Activated CD4-positive, alpha-beta memory T cell treated with anti-CD3 and anti-CD28 coated beads for 36 hours (primary cell): ENCODE measurements at regions not wholly inside any gene's neighbourhood (a gene's known extent, or its start where the extent isn't known, plus 50 kb on each side); places are given as distances from the start of the nearest gene placed in this dataset.

Experiments
- CTCF ChIA-PET: fragments of 350-600 bp; sonication (Branson Sonifier 250); formaldehyde crosslinking; loops from one replicate; lab custom pipeline; 2021; ENCODE audit warnings: antibody characterized with exemption, inconsistent platforms; lab: Charles Lee
- POLR2A ChIA-PET: fragments of 350-600 bp; sonication (Branson Sonifier 250); formaldehyde crosslinking; loops from one replicate; lab custom pipeline; 2021; ENCODE audit warnings: antibody characterized with exemption; lab: Charles Lee
- DNase-seq: peaks from one replicate; pipeline ENCODE4 v3.0.0-alpha.2; 2020
- H3K27ac Mint-ChIP-seq: one replicate; pipeline ENCODE4 v1.8.0; 2021; ENCODE audit warnings: mixed read lengths
- H3K27me3 Mint-ChIP-seq: one replicate; pipeline ENCODE4 v1.8.0; 2021; ENCODE audit warnings: mixed read lengths
- H3K36me3 Mint-ChIP-seq: one replicate; pipeline ENCODE4 v1.8.0; 2021; ENCODE audit warnings: mixed read lengths
- H3K4me1 Mint-ChIP-seq: one replicate; pipeline ENCODE4 v1.8.0; 2021; ENCODE audit warnings: low read depth, mixed read lengths
- H3K4me3 Mint-ChIP-seq: one replicate; pipeline ENCODE4 v1.8.0; 2021; ENCODE audit warnings: mild to moderate bottlenecking, mixed read lengths
- H3K9me3 Mint-ChIP-seq: one replicate; pipeline ENCODE4 v1.8.0; 2021; ENCODE audit warnings: mixed read lengths
- intact Hi-C: fragments of 100-400 bp; cut with micrococcal nuclease; formaldehyde crosslinking; loops from one replicate; pipeline ENCODE4 v1.15.1; 2023

DNA sequence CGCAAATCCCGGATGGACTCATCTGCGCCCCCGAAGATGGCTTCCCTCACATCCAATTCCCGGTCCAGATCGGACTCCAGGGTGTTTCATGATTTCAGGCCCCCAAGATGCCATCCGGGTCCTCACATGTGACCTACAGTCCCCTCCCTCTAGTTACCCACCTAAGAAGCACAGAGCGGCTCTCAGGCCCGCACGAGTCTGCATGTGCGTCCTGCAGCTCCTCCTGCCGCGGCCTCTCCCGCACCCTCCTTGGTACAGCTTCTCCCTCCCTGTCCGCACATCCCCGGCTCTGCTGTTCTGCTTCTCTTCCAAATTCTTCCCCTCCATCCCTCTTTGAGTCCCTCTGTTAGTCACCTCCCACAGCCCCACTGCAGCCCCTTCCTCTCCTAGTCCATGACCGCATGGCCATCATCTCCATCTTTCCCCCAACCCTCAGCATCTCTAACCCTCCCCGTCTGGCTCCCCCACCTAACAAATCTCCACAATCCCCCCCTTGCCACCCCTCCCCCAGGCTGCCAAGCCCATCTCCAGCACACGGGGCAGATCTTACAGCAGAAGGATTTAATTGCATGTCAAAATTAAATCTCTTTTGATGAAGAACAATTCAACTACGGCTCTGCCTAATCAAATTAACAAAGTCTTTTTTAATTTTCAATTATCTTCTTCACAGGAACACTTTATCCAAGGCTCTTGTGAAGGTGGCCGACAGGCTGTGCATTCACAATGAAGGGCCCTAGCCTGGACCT lies 231.0 kb downstream of the RBFOX3 start:
- H3K4me3 Mint-ChIP-seq, result no peak overlapping the region
- peaks cover 20% of the 10 kb centered on the region for H3K27me3 Mint-ChIP-seq
- H3K36me3 Mint-ChIP-seq, result no peaks in the 10 kb centered on the region
- ChIA-PET CTCF (interaction anchor here (1.0 kb wide), 1 partner anchor 11 kb away, joined by 3 read pairs; no protein-coding TSS in a partner anchor), POLR2A (no interaction called here)
- H3K4me1 Mint-ChIP-seq, result no peaks in the 10 kb centered on the region
- intact Hi-C loops, result no loop called here
- DNase-seq, result no peak
- no peak overlapping the region for H3K27ac Mint-ChIP-seq
- no peaks in the 10 kb centered on the region for H3K9me3 Mint-ChIP-seq

DNA sequence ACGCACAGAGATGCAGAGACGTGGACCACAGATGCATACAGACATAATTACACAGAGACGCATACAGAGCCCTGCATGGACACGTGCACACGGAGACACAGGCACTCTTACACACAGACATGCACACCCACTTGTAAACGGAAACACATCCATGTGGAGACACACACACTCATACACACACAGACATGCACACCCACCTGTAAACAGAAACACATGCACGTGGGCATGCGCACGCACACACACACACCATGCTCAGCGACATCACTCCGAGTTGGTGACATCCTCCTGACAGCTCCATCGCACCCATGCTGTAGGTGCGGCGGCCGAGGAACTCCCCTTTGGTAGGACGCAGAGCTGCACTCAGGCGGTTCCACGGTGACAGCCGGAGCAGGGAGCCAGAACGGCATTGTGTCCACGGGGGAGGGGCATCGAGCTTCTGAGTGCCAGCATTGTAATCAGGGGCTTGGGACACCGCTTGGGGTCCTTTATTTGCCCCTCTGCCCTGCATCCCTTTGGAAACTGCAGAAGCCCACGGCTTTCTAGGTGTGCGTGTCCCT lies 233.5 kb downstream of the RBFOX3 start:
- H3K9me3 Mint-ChIP-seq, result no peaks in the 10 kb centered on the region
- H3K27me3 Mint-ChIP-seq, result peaks cover 28% of the 10 kb centered on the region
- POLR2A ChIA-PET, result no interaction called here
- H3K27ac Mint-ChIP-seq, result no peak overlapping the region
- no peaks in the 10 kb centered on the region for H3K4me1 Mint-ChIP-seq
- no peaks in the 10 kb centered on the region for H3K36me3 Mint-ChIP-seq
- CTCF ChIA-PET, result no interaction called here
- intact Hi-C loops, result no loop called here
- H3K4me3 Mint-ChIP-seq, result no peak overlapping the region
- no peak for DNase-seq

GRCh38 chr17:79374807-79375206 lies 236.0 kb downstream of the RBFOX3 start:
- H3K27me3 Mint-ChIP-seq, result peaks cover 29% of the 10 kb centered on the region
- intact Hi-C loops, result no loop called here
- CTCF ChIA-PET, result interaction anchor here (1.1 to 1.2 kb wide), 2 partner anchors 16 to 26 kb away, joined by 3 to 7 read pairs; no protein-coding TSS in a partner anchor
- no peaks in the 10 kb centered on the region for H3K4me1 Mint-ChIP-seq
- no peaks in the 10 kb centered on the region for H3K9me3 Mint-ChIP-seq
- no peak for DNase-seq
- no peak overlapping the region for H3K4me3 Mint-ChIP-seq
- POLR2A ChIA-PET, result interaction anchor here (1.1 kb wide), 1 partner anchor 86 kb away, joined by 3 read pairs; no protein-coding TSS in a partner anchor
- H3K36me3 Mint-ChIP-seq, result no peaks in the 10 kb centered on the region
- H3K27ac Mint-ChIP-seq, result no peak overlapping the region

- H3K4me3 Mint-ChIP-seq, result no peak overlapping the region
- ChIA-PET POLR2A (no interaction called here), CTCF (interaction anchor here (1.2 kb wide), 1 partner anchor 17 kb away, joined by 7 read pairs; no protein-coding TSS in a partner anchor)
- H3K4me1 Mint-ChIP-seq, result no peaks in the 10 kb centered on the region
- no peaks in the 10 kb centered on the region for H3K36me3 Mint-ChIP-seq
- H3K9me3 Mint-ChIP-seq, result no peaks in the 10 kb centered on the region
- DNase-seq, result no peak
- peaks cover 26% of the 10 kb centered on the region for H3K27me3 Mint-ChIP-seq
- H3K27ac Mint-ChIP-seq, result no peak overlapping the region
- intact Hi-C loops, result no loop called here
These were observed 236.7 kb downstream of the RBFOX3 start for GRCh38 chr17:79374087-79374689.

DNA sequence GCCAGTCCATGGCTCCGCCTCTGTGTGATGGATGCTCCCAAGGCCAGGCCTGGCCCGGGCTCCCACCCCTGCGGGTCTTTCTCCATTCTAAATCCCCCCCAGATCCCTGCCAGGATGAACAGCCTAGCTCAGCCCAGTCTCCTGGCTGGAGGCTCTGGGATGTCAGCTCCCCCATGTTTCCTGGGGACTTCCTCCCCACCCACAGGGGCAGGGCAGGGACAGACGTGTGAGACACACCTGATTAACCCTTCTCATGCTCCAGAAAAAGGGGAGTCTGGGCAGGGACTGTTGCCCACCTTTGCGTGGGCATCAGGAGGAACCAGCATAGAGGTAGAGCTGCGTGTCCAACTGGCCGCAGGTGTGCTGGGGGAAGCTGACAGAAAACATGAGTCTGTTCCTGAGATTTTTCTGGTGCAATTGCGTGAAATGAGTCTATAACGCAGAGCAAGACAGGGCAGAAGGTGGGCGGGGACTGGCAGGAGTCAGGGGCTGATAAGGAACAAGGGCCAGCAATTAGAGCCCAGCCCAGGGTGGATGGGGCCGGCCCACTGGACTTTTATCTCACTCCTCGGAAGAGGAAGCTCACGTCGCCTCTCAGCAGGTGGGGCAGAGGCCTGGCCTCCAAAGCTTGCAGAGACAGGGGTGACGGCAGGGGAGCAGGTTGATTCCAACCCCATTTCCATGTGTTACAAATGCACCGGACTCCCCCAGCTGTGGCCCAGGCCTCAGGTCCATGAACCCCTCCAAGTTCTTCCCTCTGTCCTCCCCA lies 238.2 kb downstream of the RBFOX3 start:
- ChIA-PET CTCF (no interaction called here), POLR2A (no interaction called here)
- no peak for DNase-seq
- H3K27ac Mint-ChIP-seq, result no peak overlapping the region
- peaks cover 23% of the 10 kb centered on the region for H3K27me3 Mint-ChIP-seq
- no peaks in the 10 kb centered on the region for H3K4me1 Mint-ChIP-seq
- no peaks in the 10 kb centered on the region for H3K36me3 Mint-ChIP-seq
- H3K9me3 Mint-ChIP-seq, result no peaks in the 10 kb centered on the region
- no peak overlapping the region for H3K4me3 Mint-ChIP-seq
- intact Hi-C loops, result no loop called here

GRCh38 chr17:79371984-79372383 lies 238.9 kb downstream of the RBFOX3 start:
- H3K9me3 Mint-ChIP-seq, result no peaks in the 10 kb centered on the region
- H3K4me3 Mint-ChIP-seq, result no peak overlapping the region
- H3K27ac Mint-ChIP-seq, result no peak overlapping the region
- POLR2A ChIA-PET, result no interaction called here
- CTCF ChIA-PET, result no interaction called here
- no peaks in the 10 kb centered on the region for H3K4me1 Mint-ChIP-seq
- DNase-seq, result no peak
- no peaks in the 10 kb centered on the region for H3K36me3 Mint-ChIP-seq
- peaks cover 21% of the 10 kb centered on the region for H3K27me3 Mint-ChIP-seq
- intact Hi-C loops, result no loop called here

DNA sequence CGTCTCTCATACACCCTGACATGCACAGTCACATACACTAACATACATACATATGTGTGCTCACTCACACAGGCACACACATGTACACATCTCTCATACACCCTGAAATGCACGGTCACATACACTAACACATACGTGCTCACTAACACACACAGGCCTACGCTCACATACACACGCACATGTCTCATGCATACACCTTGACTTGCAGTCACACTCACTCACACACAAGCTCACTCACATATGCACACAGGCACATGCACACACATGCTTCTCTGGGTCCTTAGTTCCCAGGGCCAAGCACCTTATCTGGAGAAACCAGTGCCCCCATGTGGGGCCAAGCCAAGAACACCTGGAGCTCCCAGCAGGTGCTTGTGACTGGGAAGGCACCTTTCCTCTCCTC lies 240.3 kb downstream of the RBFOX3 start:
- Mint-ChIP-seq H3K9me3 (no peaks in the 10 kb centered on the region), H3K4me1 (no peaks in the 10 kb centered on the region), H3K4me3 (no peak overlapping the region), H3K27ac (no peak overlapping the region), H3K36me3 (no peaks in the 10 kb centered on the region), H3K27me3 (peaks cover 16% of the 10 kb centered on the region)
- intact Hi-C loops, result no loop called here
- DNase-seq, result no peak
- CTCF ChIA-PET, result no interaction called here
- POLR2A ChIA-PET, result no interaction called here

DNA sequence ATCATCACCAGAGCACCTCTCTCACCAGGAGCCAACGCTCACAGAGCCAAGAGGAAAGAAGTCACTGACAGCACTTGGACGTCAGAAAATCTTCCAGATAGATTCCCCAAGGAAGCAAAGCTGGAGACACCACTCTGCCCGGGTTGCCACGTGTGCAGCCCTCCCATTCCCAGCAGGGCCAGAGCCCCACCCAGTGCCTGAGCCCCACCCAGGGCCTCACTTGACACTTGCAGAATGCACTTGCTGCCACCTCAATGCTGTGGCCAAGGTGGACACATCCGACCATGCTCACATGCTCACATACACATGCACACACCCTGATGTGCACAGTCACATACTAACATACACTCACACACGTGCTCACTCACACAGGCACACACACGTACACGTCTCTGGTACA lies 240.7 kb downstream of the RBFOX3 start:
- Mint-ChIP-seq H3K36me3 (no peaks in the 10 kb centered on the region), H3K9me3 (no peaks in the 10 kb centered on the region), H3K4me3 (no peak overlapping the region), H3K27ac (no peak overlapping the region), H3K4me1 (no peaks in the 10 kb centered on the region), H3K27me3 (peaks cover 16% of the 10 kb centered on the region)
- intact Hi-C loops, result no loop called here
- DNase-seq, result no peak
- ChIA-PET POLR2A (no interaction called here), CTCF (no interaction called here)

DNA sequence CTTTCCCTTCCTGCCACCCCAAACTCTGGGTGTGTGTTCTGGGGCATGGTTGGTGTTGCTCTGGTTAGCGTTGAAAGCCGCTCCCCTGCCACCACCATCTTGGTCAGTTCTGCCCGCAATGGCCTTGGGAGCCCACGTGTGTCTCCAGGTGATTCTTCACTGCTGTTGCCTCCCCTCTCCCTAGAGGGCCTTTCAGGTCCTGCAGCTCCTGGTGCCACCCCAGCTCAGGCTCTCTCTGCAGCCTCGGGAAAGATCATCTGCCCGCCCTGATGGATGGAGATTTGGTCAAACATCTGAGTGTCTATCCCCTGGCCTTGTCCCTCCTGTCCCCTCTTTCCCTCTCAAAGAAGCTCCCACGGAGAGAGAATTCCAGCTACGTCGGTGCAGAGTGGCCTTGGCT lies 241.3 kb downstream of the RBFOX3 start:
- Mint-ChIP-seq H3K4me3 (no peak overlapping the region), H3K27me3 (peaks cover 16% of the 10 kb centered on the region), H3K36me3 (no peaks in the 10 kb centered on the region), H3K4me1 (no peaks in the 10 kb centered on the region), H3K27ac (no peak overlapping the region), H3K9me3 (no peaks in the 10 kb centered on the region)
- no peak for DNase-seq
- CTCF ChIA-PET, result no interaction called here
- intact Hi-C loops, result no loop called here
- POLR2A ChIA-PET, result no interaction called here

DNA sequence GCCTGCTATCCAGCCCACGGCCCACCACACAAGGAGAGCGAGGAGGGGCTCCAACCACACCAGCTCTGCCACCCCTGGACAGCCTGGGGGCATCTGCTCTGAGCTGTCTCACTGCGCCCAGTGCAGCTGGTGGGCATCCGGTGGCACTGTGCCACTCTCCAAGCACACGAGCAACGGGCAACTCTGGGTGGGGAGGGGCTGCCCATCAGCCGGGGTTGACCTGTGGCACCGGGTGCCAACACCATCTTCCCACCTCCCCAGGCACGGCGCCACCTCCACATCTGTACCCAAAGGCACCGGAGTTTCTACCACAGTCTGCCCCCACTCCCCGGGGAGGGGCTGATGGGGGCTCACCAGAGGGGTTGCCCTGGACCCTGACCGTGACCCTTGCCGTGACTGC lies 241.8 kb downstream of the RBFOX3 start:
- Mint-ChIP-seq H3K27ac (no peak overlapping the region), H3K27me3 (peaks cover 18% of the 10 kb centered on the region), H3K36me3 (no peaks in the 10 kb centered on the region), H3K9me3 (no peaks in the 10 kb centered on the region), H3K4me1 (no peaks in the 10 kb centered on the region), H3K4me3 (no peak overlapping the region)
- no peak for DNase-seq
- CTCF ChIA-PET, result no interaction called here
- POLR2A ChIA-PET, result no interaction called here
- intact Hi-C loops, result no loop called here

DNA sequence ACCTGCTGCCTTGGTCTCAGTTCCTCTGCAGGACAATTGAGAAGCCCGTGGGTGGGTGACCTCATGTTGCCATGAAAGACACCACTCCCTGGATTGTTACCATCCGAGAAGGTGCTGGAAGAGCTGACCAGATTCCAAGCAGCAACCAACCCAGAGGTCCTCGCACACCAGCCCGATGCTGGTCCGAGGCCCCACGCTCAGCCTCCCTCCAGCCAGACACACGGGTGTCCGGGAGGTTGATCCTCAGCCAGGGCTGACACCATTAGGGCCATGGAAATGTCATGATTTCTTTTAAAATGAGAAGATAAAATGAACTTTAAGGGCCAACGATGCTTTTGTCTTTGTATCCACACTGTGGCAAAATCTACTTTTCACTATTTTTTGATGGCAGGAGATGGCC lies 242.3 kb downstream of the RBFOX3 start:
- Mint-ChIP-seq H3K4me3 (no peak overlapping the region), H3K4me1 (no peaks in the 10 kb centered on the region), H3K27me3 (peaks cover 17% of the 10 kb centered on the region), H3K9me3 (no peaks in the 10 kb centered on the region), H3K36me3 (no peaks in the 10 kb centered on the region), H3K27ac (no peak overlapping the region)
- POLR2A ChIA-PET, result no interaction called here
- DNase-seq, result no peak
- CTCF ChIA-PET, result no interaction called here
- intact Hi-C loops, result no loop called here

GRCh38 chr17:79366988-79367571 lies 243.8 kb downstream of the RBFOX3 start:
- Mint-ChIP-seq H3K4me3 (no peak overlapping the region), H3K36me3 (no peaks in the 10 kb centered on the region), H3K27ac (no peak overlapping the region), H3K9me3 (no peaks in the 10 kb centered on the region), H3K27me3 (peaks cover 13% of the 10 kb centered on the region), H3K4me1 (no peaks in the 10 kb centered on the region)
- ChIA-PET CTCF (no interaction called here), POLR2A (no interaction called here)
- intact Hi-C loops, result no loop called here
- no peak for DNase-seq
